Body of pancreas (tissue), 4 donors: ENCODE measurements at regions not wholly inside any gene's neighbourhood (a gene's known extent, or its start where the extent isn't known, plus 50 kb on each side); places are given as distances from the start of the nearest gene placed in this dataset.

Experiments used
- CTCF ChIP-seq, 7 experiments: fragments of 450-650 bp in 4 of 7; fragments of 200-600 bp in 3 of 7; sonication (generic) in 3 of 7; IDR thresholded peaks; one replicate each; pipeline ENCODE4 v1.5.1; 2016 to 2019; ENCODE audit warnings: antibody characterized with exemption in 7 of 7
- POLR2A ChIP-seq, 3 donors: fragments of 450-650 bp; IDR thresholded peaks; one replicate each; pipeline ENCODE4 v1.6.1; 2016; ENCODE audit warnings: antibody characterized with exemption in 3 of 3, mild to moderate bottlenecking in 2 of 3

DNA sequence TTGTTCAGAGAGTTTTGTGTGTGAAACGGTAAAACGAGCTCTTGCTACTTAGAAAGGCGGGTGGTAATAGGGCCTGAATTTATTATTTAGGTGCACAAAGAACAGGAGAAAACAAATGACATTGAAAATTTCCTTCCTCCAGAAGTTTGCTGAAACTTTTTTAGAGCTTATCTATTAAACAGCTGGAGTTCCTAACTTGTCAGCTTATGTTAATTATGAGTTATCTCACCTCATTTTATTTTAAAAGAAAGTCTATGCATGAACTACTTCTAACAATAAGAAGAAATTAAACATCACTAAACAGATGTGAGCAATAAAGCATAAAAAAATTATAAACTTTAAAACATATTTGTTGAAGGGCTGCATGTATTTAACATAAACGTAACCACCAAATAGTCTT lies 373.9 kb upstream of the ANO3 start:
- TF ChIP-seq CTCF (IDR thresholded peaks at IDR 0.05) (no peak), POLR2A (IDR thresholded peaks at IDR 0.05) (no peak)
